WI38 (cell line): ENCODE measurements at regions not wholly inside any gene's neighbourhood (a gene's known extent, or its start where the extent isn't known, plus 50 kb on each side); places are given as distances from the start of the nearest gene placed in this dataset.

Experiments
- H3K4me3 ChIP-seq: 2 replicates; pipeline ENCODE4 v1.5.1; 2011; ENCODE audit warnings: low read depth, mild to moderate bottlenecking, control low read depth, low read length
- CTCF ChIP-seq: IDR thresholded peaks from 2 replicates; pipeline ENCODE4 v1.5.1; 2012; ENCODE audit warnings: low read depth, mild to moderate bottlenecking, control low read depth, low read length

DNA sequence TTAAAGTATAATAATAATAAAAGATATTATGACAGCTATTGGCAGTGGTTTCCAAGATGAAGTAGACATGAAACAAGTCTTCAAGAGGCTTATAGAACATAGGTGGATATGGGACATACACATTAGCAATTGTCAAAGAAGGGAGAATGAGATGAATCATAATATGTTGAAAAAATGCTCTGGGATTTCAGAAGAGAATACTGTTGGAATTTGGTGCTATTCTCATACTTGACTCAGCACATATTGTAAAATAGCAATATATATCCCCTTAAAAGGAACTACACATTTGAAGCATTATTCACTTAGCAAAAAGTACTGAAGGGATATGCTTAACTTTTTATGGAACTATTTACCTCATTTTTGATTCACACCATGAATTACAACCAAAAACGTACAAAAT lies 577.2 kb upstream of the PCDH15 start:
- no peak for TF ChIP-seq CTCF
- H3K4me3 ChIP-seq: no peak overlapping the region

- TF ChIP-seq CTCF: no peak
- H3K4me3 ChIP-seq: no peak overlapping the region
Observed at GRCh38 chr10:55374917-55375316, 573.9 kb upstream of the PCDH15 start.

- H3K4me3 ChIP-seq: no peak overlapping the region
- TF ChIP-seq CTCF: no peak
Observed at GRCh38 chr10:55374060-55374459, 573.0 kb upstream of the PCDH15 start.

DNA sequence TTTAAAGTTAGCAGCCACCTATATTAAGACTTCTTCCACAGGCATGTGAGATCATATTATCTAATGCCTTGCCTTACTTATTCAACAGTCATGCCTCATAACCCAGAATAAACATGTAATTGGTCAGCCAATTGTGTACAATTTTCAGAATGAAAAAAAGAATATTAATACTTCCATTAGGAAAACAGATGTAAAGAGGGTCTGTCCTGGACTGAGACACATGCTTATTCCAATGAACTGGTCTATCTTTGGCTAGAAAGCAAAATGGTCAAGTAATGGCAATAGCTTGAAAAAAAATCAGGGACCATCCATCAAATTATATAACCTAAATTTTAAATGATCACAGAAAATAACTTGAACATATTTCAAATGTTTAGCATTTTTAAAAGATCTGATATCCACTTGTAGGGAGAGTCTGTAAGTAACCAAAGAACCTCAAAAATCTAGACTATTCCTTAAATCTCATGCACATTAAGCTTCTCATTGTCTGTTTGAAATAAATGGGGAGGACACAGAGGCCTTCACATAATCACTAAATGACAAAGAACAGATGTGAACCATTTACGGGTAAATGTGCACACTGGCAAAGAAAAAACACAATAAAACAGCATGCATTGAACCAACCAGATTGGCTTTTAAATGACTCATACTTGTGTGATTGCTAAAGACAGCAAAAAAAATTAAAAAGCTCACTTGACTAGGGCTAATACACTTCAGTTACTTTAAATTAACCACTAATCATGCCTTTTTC lies 568.8 kb upstream of the PCDH15 start:
- no peak overlapping the region for H3K4me3 ChIP-seq
- no peak for TF ChIP-seq CTCF

- TF ChIP-seq CTCF: no peak
- H3K4me3 ChIP-seq: no peak overlapping the region
Observed at GRCh38 chr10:55368467-55368866, 567.4 kb upstream of the PCDH15 start.

GRCh38 chr10:55367555-55367954 lies 566.5 kb upstream of the PCDH15 start:
- no peak overlapping the region for H3K4me3 ChIP-seq
- no peak for TF ChIP-seq CTCF

GRCh38 chr10:55358539-55358938 lies 557.5 kb upstream of the PCDH15 start:
- no peak overlapping the region for H3K4me3 ChIP-seq
- no peak for TF ChIP-seq CTCF
